HuH-7 (cell line): ENCODE measurements at regions not wholly inside any gene's neighbourhood (a gene's known extent, or its start where the extent isn't known, plus 50 kb on each side); places are given as distances from the start of the nearest gene placed in this dataset.

ENCODE experiments used
- DNase-seq: peaks from one replicate; pipeline ENCODE4 v3.0.0; 2011; ENCODE audit warnings: low spot score

DNA sequence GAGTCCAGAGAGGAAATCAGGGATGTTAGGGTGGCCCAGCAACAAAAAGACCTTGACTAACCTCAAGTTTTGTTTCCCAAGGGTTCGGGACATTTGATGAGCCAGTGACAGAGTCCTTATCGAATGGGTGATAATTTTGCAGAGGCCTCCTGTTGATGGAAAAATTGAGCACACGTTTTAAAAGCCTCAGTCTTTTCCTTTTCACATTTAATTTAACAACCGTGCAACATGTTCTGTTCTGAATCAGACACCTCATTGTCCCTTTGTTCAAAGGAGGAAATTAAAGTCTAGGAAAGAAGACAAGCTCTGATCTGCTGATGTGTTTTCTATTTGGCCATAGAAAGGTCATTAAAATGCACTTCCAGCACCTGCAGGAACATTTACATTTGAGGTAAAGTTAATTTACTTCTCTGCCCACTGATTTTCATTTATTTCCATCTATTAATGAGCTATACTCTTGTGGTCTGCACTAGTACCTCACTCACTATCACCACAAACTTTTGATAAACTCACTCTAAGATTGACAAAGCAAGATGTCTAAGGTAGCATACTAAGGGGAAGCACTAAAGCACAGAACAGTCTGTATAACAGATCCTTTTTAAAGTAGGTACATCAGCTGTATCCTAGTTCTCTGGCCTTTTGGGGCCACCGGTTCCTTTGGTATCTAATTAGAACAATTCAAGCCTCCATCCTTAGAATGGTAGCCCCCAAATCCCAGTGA lies 147.0 kb downstream of the RPAP3 start:
- no peak for DNase-seq

GRCh38 chr12:47557386-47557785 lies 148.4 kb downstream of the RPAP3 start:
- DNase-seq = no peak

DNA sequence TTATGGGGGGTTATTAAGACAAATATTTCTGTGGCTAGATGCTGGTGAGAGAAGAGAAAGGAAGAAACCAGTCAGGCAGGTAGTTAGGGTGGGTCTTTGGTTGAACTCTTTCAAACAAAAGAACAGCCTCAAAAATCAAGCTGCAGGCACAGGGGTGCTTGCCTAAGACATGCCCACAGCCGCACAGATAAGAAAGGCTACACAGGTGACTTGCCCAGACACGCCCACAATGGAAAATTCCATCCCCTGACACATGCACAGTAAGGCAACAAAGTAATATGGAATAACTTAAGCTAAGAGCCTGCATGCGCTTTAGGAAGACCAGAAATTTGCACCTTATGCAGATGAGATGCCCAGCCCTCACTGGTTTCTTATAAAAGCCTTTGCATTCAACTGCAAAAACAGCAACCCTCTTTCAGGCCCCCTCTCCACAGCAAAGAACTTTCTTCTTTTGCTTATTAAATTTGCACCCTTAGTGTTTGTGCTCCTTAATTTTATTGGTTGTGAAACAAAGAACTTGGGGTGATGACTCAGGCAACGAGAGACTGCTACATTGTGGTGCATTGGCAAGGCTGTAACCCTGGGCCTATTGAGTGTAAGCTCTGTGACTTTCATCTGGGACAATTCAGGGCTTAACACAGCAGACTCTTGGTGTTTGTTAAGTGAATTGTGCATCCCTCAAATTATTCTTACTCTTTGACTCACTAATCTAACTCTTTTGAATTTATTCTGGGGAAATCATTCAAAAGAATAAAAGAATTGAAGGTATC lies 149.4 kb downstream of the RPAP3 start:
- no peak for DNase-seq

DNA sequence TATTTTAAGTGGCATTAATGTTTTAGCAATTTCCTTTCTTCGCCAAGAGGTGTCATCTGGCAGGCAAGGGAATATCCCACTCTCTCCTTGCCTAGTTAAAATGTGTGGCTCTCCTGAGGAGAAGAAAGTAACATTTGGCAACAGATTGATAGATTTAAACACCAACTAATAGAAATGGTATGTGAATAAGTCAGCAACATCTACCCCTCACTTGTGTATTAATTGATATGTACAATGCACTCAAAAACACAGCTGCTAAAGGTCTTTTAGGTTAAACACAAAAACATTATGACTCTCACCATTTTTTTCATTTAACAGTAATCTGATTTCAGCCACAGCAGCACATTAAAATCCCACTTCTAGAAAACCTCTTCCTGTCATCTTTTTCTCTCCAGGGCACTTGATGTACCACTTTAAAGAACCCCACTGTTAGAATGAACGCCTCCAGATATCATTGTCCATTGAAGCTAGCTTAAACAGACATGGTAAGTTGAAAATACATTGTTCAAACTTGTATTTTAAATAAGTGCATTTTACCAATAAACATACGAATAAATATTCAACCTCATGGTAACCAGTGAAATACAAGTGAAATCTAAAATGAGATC lies 151.7 kb downstream of the RPAP3 start:
- DNase-seq = no peak

- DNase-seq = no peak
Observed at GRCh38 chr12:47553266-47553665, 152.6 kb downstream of the RPAP3 start.

GRCh38 chr12:47551426-47551851 lies 154.4 kb downstream of the RPAP3 start:
- DNase-seq = no peak

DNA sequence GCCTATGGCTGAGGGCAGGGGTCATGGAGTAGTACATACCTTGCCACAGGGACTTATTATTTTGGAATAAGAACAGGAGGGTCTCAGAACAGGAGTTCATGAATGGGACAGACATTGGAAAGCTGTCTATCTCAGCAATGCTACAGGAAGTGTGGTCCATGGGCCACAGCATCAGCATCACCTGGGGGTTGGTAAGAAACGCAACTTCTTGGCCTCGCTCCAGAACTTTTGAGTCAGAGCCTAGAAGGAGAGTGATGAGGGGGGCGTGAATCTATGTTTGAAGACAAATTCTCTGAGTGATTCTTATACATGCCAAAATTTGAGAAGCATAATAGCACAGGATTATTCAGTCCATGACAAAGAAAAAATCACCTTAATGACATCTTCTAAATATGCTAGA lies 156.6 kb downstream of the RPAP3 start:
- DNase-seq = no peak

DNA sequence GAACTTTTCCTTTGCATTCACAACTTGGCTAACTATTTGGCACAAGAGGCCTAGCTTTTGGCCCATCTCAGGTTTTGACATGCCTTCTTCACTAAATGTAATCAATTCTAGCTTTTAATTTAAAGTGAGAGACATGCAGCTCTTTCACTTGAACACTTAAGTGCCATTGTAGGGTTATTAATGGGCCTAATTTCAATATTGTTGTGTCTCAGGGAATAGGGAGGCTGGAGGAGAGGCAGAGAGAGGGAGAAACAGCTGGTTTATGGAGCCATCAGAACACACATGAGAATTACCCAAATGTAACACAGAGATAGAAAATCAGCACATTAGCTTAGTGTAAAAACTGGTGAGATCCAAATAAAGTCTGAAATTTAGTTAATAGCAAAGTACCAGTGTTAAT lies 157.4 kb downstream of the RPAP3 start:
- DNase-seq = no peak

DNA sequence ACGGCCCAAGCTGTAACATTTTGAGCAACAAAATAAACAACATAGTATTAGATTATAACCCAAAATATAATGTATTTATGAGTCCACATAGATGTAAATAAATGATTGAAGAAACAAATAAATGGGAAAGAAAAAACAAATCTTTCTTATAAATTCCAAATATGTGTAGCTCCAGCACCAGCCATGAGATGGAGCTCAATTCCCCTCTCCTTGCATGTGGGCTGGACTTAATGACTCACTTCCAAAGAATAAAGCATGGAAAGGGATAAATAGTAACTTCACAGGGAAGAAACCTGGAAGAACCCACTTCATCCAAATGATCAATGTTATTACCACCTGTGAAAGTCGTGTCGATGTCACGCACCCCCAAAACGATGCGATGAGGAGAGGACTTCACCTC lies 158.8 kb downstream of the RPAP3 start:
- DNase-seq = no peak

GRCh38 chr12:47545938-47546609 lies 159.8 kb downstream of the RPAP3 start:
- DNase-seq = no peak

GRCh38 chr12:47534695-47535094 lies 171.1 kb downstream of the RPAP3 start:
- DNase-seq = no peak

- no peak for DNase-seq
Observed at GRCh38 chr12:47530050-47530449, 175.8 kb downstream of the RPAP3 start.

DNA sequence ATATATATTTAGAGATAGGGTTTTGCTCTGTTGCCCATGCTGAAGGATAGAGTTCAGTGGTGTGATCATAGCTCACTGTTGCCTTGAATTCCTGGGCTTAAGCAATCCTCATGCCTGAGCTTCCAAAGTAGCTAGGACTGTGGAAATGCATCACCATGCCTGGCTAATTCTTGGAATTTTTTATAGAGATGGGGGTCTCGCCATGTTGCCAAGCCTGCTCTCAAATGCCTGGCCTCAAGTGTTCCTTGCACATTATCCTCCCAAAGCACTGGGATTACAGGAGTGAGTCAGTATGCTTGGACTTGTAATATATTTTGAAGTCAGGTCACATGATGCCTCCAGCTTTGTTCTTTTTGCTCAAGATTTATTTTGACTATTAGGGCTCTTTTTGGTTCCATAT lies 178.0 kb downstream of the RPAP3 start:
- no peak for DNase-seq

- no peak for DNase-seq
Observed at GRCh38 chr12:47520029-47520428, 185.8 kb downstream of the RPAP3 start.

GRCh38 chr12:47517122-47517521 lies 188.7 kb downstream of the RPAP3 start:
- no peak for DNase-seq

DNA sequence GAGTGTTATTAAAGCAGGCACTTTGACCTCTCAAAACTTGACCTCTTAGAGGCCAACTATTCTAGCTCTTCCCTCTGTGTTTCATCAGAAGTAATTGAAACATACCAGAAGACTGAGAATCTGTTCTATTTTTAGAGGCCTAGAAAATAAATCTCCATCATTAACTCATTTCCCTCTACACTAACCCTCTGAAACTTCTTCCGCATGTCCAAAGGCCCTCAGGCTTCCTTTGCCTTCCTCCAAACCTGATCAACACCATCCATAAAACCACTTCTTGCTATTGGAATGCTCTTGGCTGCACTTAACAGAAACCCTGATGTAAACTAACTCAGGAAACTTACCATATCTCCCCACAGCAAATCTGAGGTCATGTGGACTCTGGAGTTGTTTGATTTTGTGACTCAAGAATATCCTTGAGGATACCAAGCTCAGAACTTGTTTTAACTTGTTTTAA lies 196.4 kb downstream of the RPAP3 start:
- no peak for DNase-seq

DNA sequence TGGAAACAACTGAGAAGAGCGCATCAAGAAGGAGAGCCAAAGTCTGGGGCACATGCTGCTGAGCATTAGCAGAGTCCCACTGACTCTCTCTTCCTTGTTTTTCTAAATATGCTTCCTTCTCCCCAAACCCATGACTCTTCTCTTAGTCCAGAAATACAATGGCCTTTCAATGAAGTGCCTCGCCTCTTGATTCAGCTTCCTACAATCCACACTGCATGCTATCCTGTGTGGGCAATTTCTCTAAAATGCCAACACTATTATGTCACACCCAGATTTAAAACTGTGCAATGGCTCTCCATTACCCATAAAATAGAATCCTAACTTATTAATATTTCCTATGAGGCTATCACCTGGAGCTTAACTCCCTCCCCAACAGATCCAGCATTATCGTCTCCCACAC lies 198.6 kb downstream of the RPAP3 start:
- DNase-seq = no peak

DNA sequence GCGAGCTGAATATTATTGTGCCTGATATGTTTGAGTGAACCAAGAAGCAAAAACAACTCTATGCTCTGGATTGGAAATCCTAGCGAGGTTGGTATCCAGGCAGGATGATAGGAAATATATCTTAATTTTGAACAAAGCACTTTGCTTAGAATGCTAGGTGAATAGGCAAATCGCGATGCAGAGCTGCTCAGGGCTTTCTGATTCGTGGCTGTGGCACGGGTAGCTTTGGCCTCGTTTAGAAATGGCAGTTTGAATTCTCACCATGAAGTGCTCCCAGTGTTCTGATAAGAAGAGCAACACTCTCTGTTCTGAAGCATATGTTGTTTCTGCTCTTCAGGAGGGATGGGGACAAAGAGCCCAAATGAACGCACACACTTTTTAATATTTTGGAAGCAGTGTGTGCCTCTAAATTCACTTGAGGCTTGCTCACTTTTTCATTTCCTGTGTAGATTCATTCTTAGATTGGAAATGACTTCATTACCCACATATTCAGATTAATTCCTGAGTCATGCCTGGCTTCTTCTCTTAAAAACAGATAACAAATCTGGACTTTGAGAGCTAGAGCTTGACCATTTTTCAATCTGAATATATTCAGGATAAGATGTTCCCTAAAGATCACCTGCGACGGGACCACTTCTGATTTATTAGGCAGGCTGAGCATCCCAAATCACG lies 200.9 kb downstream of the RPAP3 start:
- DNase-seq = no peak

GRCh38 chr12:47493801-47494200 lies 212.0 kb downstream of the RPAP3 start:
- no peak for DNase-seq

DNA sequence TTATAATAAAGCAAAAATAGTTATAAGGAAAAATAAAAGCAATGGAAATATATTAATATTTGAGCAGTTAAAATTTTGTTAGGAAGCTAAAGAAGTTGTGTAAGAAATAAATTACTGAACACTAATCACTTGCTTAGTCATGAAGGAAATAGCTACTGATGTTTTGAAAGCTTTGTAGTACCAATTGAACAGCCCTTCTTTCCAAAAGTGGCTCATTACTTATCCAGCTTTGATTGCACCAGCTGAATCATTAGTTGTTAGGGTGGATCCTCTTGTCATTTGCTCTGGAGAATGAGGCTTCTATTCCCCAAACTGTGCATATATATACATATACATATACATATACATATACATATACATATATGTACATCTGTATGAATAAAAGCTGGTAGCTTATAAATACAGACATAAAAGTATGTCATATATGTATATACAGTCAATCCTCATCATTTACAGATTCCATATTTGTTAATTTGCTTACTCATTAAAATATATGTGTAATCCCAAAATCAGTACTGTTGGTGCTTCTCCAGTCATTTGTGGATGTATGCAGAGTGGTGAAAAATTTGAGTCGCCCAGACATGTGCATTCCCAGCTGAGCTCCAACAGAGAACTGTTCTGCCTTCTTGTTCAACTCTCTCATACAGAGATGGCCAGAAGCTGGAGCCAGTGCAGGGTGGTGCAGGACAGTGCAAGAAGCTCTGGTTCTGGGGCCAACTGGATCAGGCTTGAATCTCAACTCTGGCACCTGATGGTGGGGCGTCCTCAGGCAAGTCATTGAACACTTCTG lies 214.1 kb downstream of the RPAP3 start:
- DNase-seq = no peak

GRCh38 chr12:47488888-47489287 lies 216.9 kb downstream of the RPAP3 start:
- DNase-seq = no peak
